K562 (cell line): ENCODE measurements at regions not wholly inside any gene's neighbourhood (a gene's known extent, or its start where the extent isn't known, plus 50 kb on each side); places are given as distances from the start of the nearest gene placed in this dataset.

ENCODE experiments used
- ADNP ChIP-seq: fragments of 200-800 bp; sonication (Bioruptor generic); IDR thresholded peaks from 2 replicates; pipeline ENCODE4 v1.6.1; 2016; ENCODE audit warnings: missing genetic modification characterization, missing compliant biosample characterization
- ELF4 ChIP-seq: fragments of 450-650 bp; formaldehyde crosslinking; IDR thresholded peaks from 2 replicates; pipeline ENCODE4 v1.4.0; 2022; ENCODE audit warnings: missing genetic modification characterization
- ERF ChIP-seq: fragments of 450-650 bp; formaldehyde crosslinking; IDR thresholded peaks from 2 replicates; pipeline ENCODE4 v1.4.0; 2020; ENCODE audit warnings: mild to moderate bottlenecking, mixed read lengths
- EZH2 ChIP-seq: IDR thresholded peaks from 2 replicates; pipeline ENCODE4 v1.6.1; 2012; ENCODE audit warnings: low read depth, mild to moderate bottlenecking, inconsistent platforms, low read length, borderline replicate concordance
- FOXA1 ChIP-seq: fragments of 450-650 bp; IDR thresholded peaks from 2 replicates; pipeline ENCODE4 v1.6.1; 2016; ENCODE audit warnings: mild to moderate bottlenecking, borderline replicate concordance
- GABPA ChIP-seq: fragments of 200-800 bp; sonication (Bioruptor generic); conservative IDR thresholded peaks from 2 replicates; pipeline ENCODE4 v1.6.1; 2016; ENCODE audit warnings: low read depth, missing genetic modification characterization, missing compliant biosample characterization
- JUN ChIP-seq, 2 experiments: sonication (generic) in 1 of 2; formaldehyde crosslinking in 1 of 2; IDR thresholded peaks; 2 replicates each; pipeline versions ENCODE4 v1.6.1 to v1.8.0; 2012 to 2022; ENCODE audit warnings: borderline replicate concordance in 2 of 2, mild to moderate bottlenecking in 2 of 2, improper control_type of control experiment in 1 of 2, low read depth in 1 of 2, low read length in 1 of 2, missing genetic modification reagents in 1 of 2
- POLR2A ChIP-seq: fragments of 450-650 bp; conservative IDR thresholded peaks from 2 replicates; pipeline ENCODE4 v1.6.1; 2016
- SMAD1 ChIP-seq: fragments of 150-350 bp; IDR thresholded peaks from 2 replicates; pipeline ENCODE4 v1.6.1; 2014; ENCODE audit warnings: low read length, low read depth; ENCODE audit not compliant: partially characterized antibody
- SPI1 ChIP-seq: IDR thresholded peaks from 2 replicates; pipeline ENCODE4 v1.6.1; 2011; ENCODE audit warnings: low read depth, low read length, control low read depth, borderline replicate concordance
- ZNF217 ChIP-seq: sonication (generic); formaldehyde crosslinking; IDR thresholded peaks from 2 replicates; pipeline ENCODE4 v1.8.0; 2022; ENCODE audit warnings: mild to moderate bottlenecking, missing genetic modification reagents
- TF ChIP-seq, protein P1 (sequence below), 2 experiments: IDR thresholded peaks; 2 replicates each; pipeline ENCODE4 v1.6.1; 2011; ENCODE audit warnings: borderline replicate concordance in 1 of 2, control low read depth in 1 of 2, low read depth in 1 of 2, low read length in 1 of 2, mild to moderate bottlenecking in 1 of 2, mixed read lengths in 1 of 2, moderate library complexity in 1 of 2; ENCODE audit not compliant: insufficient read depth in 1 of 2, insufficient read length in 1 of 2, poor library complexity in 1 of 2, severe bottlenecking in 1 of 2; ENCODE audit errors: extremely low read depth in 1 of 2
- TF ChIP-seq, protein P2 (sequence below), 3 experiments: IDR thresholded peaks in 2 of 3; conservative IDR thresholded peaks in 1 of 3; 2 replicates each; pipeline ENCODE4 v1.5.1; 2011 to 2012; ENCODE audit warnings: low read length in 3 of 3, mild to moderate bottlenecking in 3 of 3, control low read depth in 2 of 3, improper control_type of control experiment in 1 of 3, inconsistent platforms in 1 of 3, low read depth in 1 of 3, mixed read lengths in 1 of 3, moderate library complexity in 1 of 3; ENCODE audit not compliant: insufficient read depth in 2 of 3

- TF ChIP-seq ADNP = no peak
- TF ChIP-seq, protein P1, sequence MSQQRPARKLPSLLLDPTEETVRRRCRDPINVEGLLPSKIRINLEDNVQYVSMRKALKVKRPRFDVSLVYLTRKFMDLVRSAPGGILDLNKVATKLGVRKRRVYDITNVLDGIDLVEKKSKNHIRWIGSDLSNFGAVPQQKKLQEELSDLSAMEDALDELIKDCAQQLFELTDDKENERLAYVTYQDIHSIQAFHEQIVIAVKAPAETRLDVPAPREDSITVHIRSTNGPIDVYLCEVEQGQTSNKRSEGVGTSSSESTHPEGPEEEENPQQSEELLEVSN (IDR thresholded peaks at IDR 0.05; ENCODE audit: borderline replicate concordance in 1 of 2, extremely low read depth in 1 of 2, insufficient read depth in 1 of 2, insufficient read length in 1 of 2, low read depth in 1 of 2, low read length in 1 of 2, poor library complexity in 1 of 2, severe bottlenecking in 1 of 2) = no peak
- no peak for TF ChIP-seq FOXA1
- no peak for TF ChIP-seq JUN (IDR thresholded peaks at IDR 0.05; ENCODE audit: borderline replicate concordance, low read depth, low read length)
- TF ChIP-seq JUN (CRISPR knock-in tag; IDR thresholded peaks at IDR 0.05; ENCODE audit: borderline replicate concordance) = no peak
- TF ChIP-seq, protein P2, sequence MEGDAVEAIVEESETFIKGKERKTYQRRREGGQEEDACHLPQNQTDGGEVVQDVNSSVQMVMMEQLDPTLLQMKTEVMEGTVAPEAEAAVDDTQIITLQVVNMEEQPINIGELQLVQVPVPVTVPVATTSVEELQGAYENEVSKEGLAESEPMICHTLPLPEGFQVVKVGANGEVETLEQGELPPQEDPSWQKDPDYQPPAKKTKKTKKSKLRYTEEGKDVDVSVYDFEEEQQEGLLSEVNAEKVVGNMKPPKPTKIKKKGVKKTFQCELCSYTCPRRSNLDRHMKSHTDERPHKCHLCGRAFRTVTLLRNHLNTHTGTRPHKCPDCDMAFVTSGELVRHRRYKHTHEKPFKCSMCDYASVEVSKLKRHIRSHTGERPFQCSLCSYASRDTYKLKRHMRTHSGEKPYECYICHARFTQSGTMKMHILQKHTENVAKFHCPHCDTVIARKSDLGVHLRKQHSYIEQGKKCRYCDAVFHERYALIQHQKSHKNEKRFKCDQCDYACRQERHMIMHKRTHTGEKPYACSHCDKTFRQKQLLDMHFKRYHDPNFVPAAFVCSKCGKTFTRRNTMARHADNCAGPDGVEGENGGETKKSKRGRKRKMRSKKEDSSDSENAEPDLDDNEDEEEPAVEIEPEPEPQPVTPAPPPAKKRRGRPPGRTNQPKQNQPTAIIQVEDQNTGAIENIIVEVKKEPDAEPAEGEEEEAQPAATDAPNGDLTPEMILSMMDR (IDR thresholded peaks at IDR 0.05 in 2 of 3, conservative IDR thresholded peaks at IDR 0.05 in 1 of 3; ENCODE audit: insufficient read depth in 2 of 3, low read depth in 1 of 3, low read length in 3 of 3) = no peak
- TF ChIP-seq ZNF217 (CRISPR knock-in tag) = no peak
- TF ChIP-seq ELF4 (CRISPR knock-in tag) = no peak
- TF ChIP-seq GABPA (tag) = no peak
- no peak for TF ChIP-seq SPI1
- TF ChIP-seq EZH2 = no peak
- no peak for TF ChIP-seq POLR2A
- TF ChIP-seq ERF (CRISPR knock-in tag) = no peak
- no peak for TF ChIP-seq SMAD1
These were observed 80.2 kb downstream of the TMEM174 start for GRCh38 chr5:73253047-73253660.
